HG02870 (cell line): ENCODE measurements at regions not wholly inside any gene's neighbourhood (a gene's known extent, or its start where the extent isn't known, plus 50 kb on each side); places are given as distances from the start of the nearest gene placed in this dataset.

Experiments
- ATAC-seq: cut with Tn5 transposase; IDR thresholded peaks from one replicate; pipeline ENCODE4 v1.9.1; 2021; ENCODE audit warnings: mild to moderate bottlenecking, moderate library complexity; ENCODE audit not compliant: unreplicated experiment

DNA sequence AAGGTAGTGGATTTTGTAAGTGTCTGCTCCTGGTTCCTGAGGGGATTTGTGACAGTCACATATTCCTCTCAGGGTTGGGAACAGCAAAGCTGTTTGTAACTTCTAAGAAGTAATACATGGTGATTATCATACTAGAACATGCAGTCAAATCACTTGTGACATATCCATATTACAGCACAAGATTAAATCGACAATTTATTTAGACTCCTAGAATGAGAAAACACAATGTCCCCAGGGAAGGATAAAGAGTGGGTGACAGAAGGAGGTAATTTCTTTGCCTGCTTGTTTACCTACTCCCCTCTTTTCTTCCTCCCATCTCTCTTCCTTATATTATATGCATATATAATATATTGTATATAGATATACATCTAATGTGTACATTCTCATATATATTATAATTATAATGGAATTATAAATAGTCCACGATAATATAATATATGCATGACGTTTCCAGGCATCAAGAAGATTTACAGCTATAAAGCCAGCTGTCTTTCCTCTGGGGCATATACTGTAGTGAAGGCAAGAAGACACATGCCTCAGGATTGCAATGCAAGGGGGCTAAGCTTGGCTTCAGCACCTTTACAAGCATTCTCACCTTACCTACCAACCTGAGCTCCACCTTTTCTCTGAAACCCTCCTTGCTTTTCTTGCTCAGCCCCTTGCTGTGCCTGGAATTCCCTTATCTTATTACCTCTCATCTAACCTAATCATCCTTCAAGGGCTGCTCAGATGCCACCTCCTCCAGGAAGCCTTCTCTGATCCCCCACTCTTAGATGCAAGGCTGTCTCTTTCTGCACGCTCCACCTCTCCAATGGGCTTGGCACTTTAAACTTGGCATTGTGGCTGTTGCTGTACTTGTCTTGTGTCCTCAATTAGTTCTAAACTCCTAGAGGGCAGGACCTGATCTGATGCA is 73.1 kb upstream of the PIAS1 start:
- ATAC-seq, result no peak

DNA sequence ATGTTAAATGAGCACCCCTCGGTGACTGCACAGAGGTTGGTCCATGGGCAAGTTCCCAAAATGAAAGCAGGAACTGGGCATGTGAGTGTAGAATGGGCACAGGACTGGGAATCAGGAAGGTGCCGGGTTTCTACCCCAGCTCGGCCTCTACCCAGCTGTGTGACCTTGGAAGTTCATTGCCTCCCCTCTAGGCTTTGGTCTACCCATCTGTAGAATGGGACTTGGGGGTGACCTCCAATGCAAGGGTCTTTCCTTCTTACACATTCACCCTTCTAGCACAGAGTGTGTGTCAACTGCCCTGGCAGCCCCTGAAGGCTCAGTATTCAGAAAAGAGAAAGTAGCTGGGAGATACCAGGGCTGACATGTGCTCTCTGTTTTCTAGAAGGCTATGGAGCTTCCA is 72.3 kb upstream of the PIAS1 start:
- no peak for ATAC-seq

DNA sequence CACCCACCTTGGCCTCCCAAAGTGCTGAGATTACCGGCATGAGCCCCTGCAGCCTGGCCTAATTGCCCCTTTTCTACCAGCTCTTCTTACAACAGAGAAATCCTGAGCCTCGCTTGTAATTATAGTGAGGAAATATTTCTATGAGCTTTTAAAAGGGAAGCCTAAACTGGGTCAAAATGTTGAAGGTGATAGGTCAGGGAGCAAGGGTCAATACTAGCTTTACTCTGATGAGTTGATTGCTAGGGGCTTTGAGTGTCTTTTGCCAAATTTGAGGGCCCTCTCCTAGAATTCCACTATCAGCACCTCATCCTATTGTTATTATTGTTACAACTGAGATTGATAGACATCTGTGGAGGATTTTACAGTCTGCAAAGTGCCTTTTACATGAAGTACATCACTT is 62.4 kb upstream of the PIAS1 start:
- ATAC-seq, result no peak

DNA sequence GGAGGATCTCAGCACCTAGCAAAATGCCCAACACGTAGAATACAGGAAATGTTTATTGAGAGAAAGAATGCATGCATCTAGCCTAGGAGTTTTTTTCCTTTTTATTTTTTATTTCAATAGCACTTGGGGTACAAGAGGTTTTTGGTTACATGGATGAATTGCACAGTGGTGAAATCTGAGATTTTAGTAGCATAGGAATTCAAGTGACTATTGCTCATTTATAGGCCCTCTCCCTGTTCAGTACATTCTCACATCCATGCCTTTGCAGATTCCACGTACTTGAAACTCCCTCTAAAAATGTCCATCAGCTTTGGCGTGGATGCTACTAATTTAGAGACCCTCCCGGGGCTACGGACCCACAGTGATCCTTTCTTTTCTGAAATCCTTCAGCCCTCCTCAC is 61.7 kb upstream of the PIAS1 start:
- no peak for ATAC-seq

DNA sequence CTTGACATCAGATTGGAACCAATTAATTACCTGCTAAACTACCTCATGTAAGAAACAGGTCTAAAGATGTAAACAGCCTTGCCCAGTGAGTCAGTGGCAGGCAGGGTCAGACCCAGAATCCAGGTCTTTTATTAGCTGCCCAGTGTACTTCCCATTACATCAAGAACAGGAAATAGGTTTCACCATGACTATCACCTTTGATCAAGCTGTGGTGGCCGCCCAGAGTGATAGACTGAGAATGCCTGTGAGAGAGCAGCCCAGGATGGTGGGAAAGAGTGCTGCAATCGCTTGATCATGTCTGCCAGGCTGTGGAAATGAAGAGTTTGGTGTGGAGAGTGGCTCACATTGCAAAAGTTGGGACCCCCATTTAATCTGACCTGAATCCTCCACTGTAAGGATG is 61.3 kb upstream of the PIAS1 start:
- no peak for ATAC-seq

DNA sequence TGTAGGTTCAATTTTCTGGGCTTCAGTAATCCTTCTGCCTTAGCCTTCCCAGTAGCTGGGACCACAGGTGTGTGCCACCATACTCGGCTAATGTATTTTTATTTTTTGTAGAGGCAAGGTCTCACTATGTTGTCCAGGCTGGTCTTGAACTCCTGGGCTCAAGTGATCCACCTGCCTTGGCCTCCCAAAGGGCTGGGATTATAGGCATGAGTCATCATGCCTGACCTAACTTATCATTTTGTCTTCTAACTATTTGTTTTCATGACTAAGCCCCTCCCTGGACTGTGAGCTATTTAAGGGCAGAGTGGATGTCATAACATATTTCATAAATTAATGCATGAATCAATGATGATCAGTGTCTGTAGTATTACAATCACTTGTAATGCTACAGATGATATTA is 56.1 kb upstream of the PIAS1 start:
- ATAC-seq, result no peak

DNA sequence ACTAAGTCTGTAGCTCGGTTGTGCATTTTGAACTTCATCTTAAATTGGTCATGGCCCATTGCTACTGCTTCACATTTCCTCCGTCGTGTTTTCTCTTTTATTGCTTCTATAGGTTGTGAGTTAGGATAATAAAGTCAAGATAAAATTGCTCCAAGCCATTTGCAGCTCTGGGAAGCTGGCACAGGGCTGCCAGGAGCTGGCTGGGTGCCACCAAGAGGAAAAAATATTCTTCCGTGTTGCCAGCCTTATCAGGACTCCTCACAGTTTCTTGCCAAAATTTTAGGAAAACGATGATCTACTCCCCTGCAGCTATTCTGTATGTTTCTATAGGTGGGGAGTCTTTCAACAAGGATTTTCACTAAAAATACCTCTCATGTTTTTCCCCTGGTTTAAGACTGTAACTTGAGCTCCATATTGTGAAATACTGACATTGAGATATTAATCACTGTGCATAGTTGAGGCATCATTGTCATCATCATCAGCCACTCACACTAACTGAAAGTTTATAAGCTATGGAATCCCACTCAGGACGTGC is 55.4 kb upstream of the PIAS1 start:
- ATAC-seq, result no peak

DNA sequence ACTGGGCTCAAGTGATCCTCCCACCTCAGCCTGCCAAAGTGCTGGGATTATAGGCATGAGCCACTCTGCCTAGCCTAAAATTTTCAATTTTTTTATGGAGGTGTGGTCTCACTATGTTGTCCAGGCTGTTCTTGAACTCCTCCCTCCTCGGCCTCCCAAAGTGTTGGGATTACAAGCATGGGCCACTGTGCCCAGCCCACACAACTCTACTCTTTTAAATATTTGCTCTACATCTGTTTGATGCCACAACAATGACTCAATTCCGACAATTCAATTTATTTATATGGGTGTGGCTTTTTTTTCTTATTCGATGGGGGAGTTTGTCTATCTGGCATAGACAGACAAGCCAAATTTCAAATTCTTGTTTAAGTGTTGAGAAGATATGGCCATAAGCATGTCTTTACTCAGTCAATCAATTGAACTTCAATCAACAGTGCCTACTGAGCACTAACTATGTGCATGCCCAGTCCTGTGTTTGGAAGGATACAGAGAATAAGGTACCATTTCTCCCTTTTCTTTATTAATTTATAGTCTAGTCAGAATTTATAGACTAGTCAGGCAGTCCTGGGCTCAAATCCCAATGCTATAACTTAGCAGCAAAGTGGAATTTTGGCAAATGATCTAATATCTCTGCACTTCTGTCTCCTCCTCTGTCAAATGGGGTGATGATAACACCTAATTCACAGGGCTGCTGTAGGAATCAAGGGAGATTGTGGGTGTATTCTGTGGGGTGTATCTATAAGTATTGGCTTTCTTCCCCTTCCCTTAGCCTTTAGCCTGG is 54.6 kb upstream of the PIAS1 start:
- ATAC-seq, result no peak

DNA sequence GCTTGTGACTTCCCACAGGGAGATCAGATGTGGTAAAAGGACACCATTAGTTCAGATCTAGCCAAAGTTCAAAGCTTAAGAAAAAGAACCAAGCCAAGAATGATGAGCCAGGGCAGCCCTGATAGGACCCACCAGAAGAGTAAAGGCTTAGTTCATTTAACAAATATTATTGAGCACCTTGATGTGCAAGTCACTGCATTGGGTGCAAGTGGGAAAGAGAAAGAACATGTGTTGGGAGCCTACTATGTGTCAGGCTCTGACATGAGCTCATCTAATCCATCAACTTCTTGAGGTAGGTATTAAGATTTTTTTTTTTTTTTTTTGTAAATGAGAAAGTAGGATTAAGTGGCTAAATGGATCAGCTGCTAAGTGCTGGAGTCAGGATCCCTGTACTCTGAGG is 53.4 kb upstream of the PIAS1 start:
- no peak for ATAC-seq

DNA sequence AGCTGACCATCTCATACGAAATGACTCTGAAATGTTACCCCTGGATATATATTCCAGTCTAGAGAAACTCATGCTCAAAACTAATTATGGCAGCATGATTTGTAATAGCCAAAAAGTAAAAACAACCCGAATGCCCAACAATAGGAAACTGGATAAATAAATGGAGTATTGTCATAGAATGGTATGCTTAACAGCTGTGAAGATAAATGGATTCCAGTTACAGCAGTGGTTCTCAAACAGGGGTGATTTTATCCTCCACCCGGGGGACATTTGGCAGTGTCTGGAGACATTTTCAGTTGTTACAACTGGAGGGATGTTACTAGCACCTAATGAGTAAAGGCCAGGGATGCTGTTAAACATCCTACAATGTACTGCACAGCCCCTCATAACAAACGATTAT is 52.3 kb upstream of the PIAS1 start:
- ATAC-seq, result no peak

DNA sequence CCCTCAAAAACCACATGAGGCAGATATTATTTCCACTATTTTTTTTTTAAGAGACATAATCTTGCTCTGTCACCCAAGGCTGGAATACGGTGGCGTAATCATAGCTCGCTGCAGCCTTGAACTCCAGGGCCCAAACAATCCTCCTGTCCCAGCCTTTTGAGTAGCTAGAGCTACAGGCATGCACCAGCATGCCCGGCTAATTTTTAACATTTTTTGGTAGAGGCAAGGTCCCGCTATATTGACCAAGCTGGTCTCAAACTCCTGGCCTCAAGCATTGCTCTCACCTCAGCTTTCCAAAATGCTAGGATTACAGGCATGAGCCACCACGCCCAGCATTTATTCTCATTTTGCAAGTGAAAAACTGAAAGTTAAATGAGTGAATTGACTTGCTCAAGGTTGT is 50.8 kb upstream of the PIAS1 start:
- ATAC-seq, result no peak
